NCI-H2029 (cell line): ENCODE measurements at regions not wholly inside any gene's neighbourhood (a gene's known extent, or its start where the extent isn't known, plus 50 kb on each side); places are given as distances from the start of the nearest gene placed in this dataset.
"Not testable (repeated sequence)": the region's sequence is repeated elsewhere in the genome, so short reads cannot be mapped to it uniquely, and the experiment has no call there.

Source experiments
- DNase-seq: peaks from one replicate; lab custom pipeline; 2025; lab: John Stamatoyannopoulos, UW

- not testable (repeated sequence) for DNase-seq
Measured at GRCh38 chr7:149995369-149996026, 121.7 kb downstream of the ATP6V0E2 start.

- not testable (repeated sequence) for DNase-seq
Measured at GRCh38 chr7:150000780-150001599, 127.2 kb downstream of the ATP6V0E2 start.

- DNase-seq, result no peak
Measured at GRCh38 chr7:150003304-150003810, 129.6 kb downstream of the ATP6V0E2 start.

GRCh38 chr7:150003973-150004372 lies 130.2 kb downstream of the ATP6V0E2 start:
- DNase-seq, result not testable (repeated sequence)

GRCh38 chr7:150004843-150005242 lies 131.1 kb downstream of the ATP6V0E2 start:
- DNase-seq, result not testable (repeated sequence)

GRCh38 chr7:150009620-150010303 lies 136.0 kb downstream of the ATP6V0E2 start:
- DNase-seq, result not testable (repeated sequence)

- DNase-seq, result not testable (repeated sequence)
Measured at GRCh38 chr7:150016651-150017189, 143.0 kb downstream of the ATP6V0E2 start.

- not testable (repeated sequence) for DNase-seq
Measured at GRCh38 chr7:150020210-150020609, 146.4 kb downstream of the ATP6V0E2 start.

DNA sequence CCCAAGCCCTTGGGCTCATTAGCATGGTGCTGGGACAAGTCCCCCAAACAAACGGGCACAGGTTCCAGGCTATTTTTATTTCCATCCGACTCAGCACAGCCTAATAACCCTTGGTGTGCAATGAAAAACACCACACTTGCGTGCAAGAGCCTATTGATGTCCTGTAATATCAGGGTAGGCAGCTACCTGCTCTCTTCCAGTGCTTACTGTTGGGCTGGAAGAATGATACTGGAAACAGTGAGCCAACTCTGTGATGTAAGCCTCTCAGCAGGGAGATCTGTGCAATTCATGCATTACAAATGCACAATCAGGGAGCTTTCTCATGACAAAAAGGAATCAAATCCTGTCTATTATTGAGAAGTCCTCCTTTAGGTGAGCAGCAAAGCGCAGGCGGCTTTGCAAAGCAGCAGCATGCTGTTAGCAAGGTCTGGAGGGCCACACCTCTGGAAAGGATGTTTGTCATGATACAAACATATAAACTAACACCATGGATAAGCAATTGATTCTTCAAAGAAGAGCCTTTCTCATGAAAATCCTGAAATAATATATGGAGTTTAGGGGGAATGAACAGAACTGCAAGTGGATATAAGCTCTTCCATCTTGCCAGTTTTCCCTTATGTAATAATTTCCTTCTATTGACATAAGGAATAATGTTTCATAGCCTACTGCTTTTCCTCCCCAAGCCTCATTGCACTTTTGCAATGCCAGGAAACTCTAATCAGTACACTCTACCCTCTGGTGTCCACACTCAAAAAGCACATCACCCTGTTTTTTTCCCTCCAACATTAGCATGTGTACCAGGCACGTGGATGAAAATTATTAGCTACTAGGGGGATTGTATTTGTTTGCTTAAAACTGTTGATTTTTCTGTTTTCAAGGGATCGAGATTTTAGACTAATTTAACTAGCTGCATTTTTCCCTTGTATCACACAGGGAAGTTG lies 151.1 kb downstream of the ATP6V0E2 start:
- not testable (repeated sequence) for DNase-seq

DNA sequence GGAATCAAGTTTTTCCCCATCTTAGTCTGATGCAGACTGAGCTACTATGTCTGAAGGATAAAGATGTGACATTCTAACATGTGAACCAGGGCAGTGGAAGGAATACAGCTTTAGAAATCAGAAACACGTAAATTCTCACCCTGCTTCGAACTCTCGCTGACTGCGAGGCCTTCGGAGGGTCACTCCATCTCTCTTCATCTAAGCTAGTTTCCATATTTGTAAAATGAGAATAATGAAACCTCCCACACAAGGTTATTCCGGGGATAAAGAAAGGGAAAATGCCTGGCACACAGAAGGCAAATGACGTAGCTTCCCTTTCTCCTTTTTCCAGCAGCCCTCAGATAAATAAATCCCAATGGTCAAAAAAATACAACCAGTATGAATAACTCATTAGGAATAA lies 152.0 kb downstream of the ATP6V0E2 start:
- DNase-seq, result not testable (repeated sequence)

GRCh38 chr7:150028344-150029012 lies 154.7 kb downstream of the ATP6V0E2 start:
- DNase-seq, result not testable (repeated sequence)

DNA sequence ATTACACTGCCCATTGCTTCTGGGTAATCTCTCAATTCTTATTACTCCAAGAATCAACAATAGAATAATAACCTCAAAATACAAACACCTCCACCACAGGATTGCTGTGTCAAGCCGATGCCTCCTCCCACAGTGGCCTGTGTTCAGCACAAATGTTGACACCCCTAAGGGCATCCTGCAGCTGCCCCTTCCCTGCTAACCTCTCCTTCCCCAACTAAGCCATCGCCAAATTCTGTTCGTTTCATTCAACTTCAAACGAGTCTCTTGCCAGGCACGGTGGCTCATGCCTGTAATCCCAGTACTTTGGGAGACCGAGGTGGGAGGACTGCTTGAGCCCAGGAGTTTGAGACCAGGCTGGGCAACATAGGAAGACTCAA lies 155.2 kb downstream of the ATP6V0E2 start:
- not testable (repeated sequence) for DNase-seq

DNA sequence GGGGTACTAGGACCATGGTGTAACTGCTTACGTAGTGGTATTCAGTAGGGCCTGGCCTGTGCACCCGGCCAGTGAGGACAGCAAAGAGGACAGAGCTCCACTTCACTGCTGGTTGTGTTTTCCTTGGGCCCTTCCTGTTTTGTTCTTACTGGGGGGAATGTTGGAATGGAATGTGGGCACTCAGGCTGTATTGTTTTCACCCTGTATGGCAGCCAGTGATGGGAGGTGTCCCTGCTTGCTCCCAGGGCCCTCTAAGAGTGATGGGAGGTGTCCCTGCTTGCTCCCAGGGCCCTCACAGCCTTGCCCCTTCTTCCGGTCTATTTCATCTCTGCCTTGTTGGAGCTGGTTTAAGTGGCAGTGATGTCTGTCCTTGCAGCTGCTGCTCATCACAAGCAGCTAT lies 158.0 kb downstream of the ATP6V0E2 start:
- not testable (repeated sequence) for DNase-seq

- DNase-seq, result not testable (repeated sequence)
Measured at GRCh38 chr7:150033711-150034110, 159.9 kb downstream of the ATP6V0E2 start.

DNA sequence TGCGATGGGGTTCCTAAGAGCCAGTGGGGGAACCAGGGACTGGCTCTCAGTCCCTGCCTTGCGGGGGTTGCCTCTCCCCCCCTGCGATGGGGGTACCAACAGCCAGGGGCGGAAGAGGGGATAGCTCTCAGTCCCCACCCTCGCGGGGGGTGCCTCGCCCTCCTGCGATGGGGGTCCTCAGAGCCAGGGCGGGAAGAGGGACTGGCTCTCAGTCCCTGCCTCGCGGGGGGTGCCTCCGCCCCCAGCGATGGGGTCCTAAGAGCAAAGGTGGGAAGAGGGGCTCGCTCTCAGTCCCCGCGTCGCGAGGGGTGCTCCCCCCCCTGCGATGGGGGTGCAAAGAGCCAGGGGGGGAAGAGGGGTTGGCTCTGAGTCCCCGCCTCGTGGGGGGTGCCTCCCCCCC lies 162.0 kb downstream of the ATP6V0E2 start:
- DNase-seq, result not testable (repeated sequence)

DNA sequence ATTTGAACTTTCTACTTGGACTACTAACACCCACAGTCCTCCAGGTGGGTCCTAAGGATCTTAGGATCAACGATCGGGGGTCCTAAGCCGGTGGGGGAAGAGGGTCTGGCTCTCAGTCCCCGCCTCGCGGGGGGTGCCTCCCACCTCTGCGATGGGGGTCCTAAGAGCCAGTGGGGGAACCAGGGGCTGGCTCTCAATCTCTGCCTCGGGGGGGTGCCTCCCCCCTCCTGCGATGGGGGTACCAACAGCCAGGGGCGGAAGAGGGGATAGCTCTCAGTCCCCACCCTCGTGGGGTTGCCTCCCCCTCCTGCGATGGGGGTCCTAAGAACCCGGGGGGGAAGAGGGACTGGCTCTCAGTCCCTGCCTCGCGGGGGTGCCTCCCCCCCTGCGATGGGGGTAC lies 165.3 kb downstream of the ATP6V0E2 start:
- DNase-seq, result not testable (repeated sequence)

GRCh38 chr7:150042281-150042680 lies 168.5 kb downstream of the ATP6V0E2 start:
- DNase-seq, result not testable (repeated sequence)

DNA sequence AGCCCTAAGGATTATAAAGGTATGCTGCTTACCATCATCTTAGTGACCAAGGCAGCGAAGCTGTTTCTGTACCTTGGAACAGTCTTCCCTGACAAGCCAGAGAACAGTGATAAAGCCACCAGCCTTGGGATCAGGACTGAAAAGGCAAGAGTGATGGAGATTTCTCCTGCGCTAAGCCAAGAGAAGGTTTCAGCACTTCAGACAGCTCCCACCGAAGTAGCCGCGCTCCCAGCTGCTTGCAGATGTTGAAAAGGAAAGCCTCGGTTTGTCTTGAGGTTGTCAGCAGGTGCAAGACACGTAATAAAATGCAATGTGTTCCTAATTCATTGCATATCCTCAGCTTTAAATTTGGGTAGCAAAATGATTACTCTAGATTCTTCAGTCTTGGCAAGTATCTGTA lies 171.0 kb downstream of the ATP6V0E2 start:
- DNase-seq, result not testable (repeated sequence)

GRCh38 chr7:150045596-150045995 lies 171.8 kb downstream of the ATP6V0E2 start:
- not testable (repeated sequence) for DNase-seq
